HCT116 (cell line): ENCODE measurements at regions not wholly inside any gene's neighbourhood (a gene's known extent, or its start where the extent isn't known, plus 50 kb on each side); places are given as distances from the start of the nearest gene placed in this dataset.

ENCODE experiments used
- ATAC-seq: fragments of 200-7000 bp; cut with Tn5 transposase; 2 replicates; pipeline ENCODE4 v1.9.1; 2020; ENCODE audit warnings: mild to moderate bottlenecking, moderate library complexity
- BruUV-seq: library from RNA; stranded (reverse); fragments of 400-500 nt; replicated peaks from 2 replicates; lab custom pipeline; 2021; lab: Mats Ljungman, UMichigan
- CTCF ChIA-PET: fragments of 300-600 bp; sonication (Branson Sonifier 250); formaldehyde crosslinking; loops from one replicate; lab custom pipeline; 2021; ENCODE audit warnings: antibody characterized with exemption; lab: Charles Lee
- POLR2A ChIA-PET: fragments of 300-600, 350-600 bp; sonication (Branson Sonifier 250); formaldehyde crosslinking; loops from one replicate; lab custom pipeline; 2021; ENCODE audit warnings: antibody characterized with exemption; lab: Charles Lee
- RAD21 ChIA-PET, 2 experiments: fragments of 300-600 bp; sonication (Branson Sonifier 250); formaldehyde crosslinking; loops; one replicate each; lab custom pipeline; 2023; ENCODE audit warnings: low total read pairs in 2 of 2; ENCODE audit not compliant: uncharacterized antibody in 2 of 2, unreplicated experiment in 2 of 2, low non-redundant PET in 1 of 2; lab: Charles Lee
- DNase-seq: peaks from one replicate; pipeline ENCODE4 v3.0.0-alpha.2; 2010; ENCODE audit warnings: low read depth, low spot score
- H2AFZ ChIP-seq: fragments of 200-600 bp; shearing (Covaris generic), sonication (generic); 2 replicates; pipeline ENCODE4 v1.6.1; 2017; ENCODE audit warnings: low read depth, mixed run types, mixed read lengths, antibody characterized with exemption, low read length; ENCODE audit not compliant: poor library complexity, severe bottlenecking
- H3K27ac ChIP-seq: 2 replicates; pipeline ENCODE4 v1.5.1; 2012; ENCODE audit warnings: low read depth, low read length
- H3K27me3 ChIP-seq: fragments of 200-600 bp; sonication (generic); 2 replicates; pipeline ENCODE4 v1.6.1; 2016; ENCODE audit warnings: mixed run types, low read length, mixed read lengths; ENCODE audit not compliant: insufficient read depth
- H3K36me3 ChIP-seq, 2 experiments: fragments of 200-500 bp in 1 of 2; fragments of 200-600 bp in 1 of 2; sonication (Bioruptor generic) in 1 of 2; sonication (generic) in 1 of 2; 2 replicates each; pipeline versions ENCODE4 v1.5.1 to v1.6.1; 2014 to 2016; ENCODE audit warnings: low read length in 2 of 2, inconsistent platforms in 1 of 2, mixed read lengths in 1 of 2, mixed run types in 1 of 2; ENCODE audit not compliant: insufficient read depth in 2 of 2, control insufficient read depth in 1 of 2
- H3K4me1 ChIP-seq, 2 experiments: fragments of 200-600 bp in 1 of 2; sonication (generic) in 1 of 2; 2 replicates each; pipeline versions ENCODE4 v1.5.1 to v1.6.1; 2012 to 2017; ENCODE audit warnings: low read length in 2 of 2, inconsistent platforms in 1 of 2, mild to moderate bottlenecking in 1 of 2, mixed read lengths in 1 of 2, mixed run types in 1 of 2, moderate library complexity in 1 of 2; ENCODE audit not compliant: insufficient read depth in 2 of 2, control insufficient read depth in 1 of 2
- H3K4me2 ChIP-seq: fragments of 200-600 bp; sonication (generic); 2 replicates; pipeline ENCODE4 v1.6.1; 2017; ENCODE audit warnings: mixed run types, low read length, mixed read lengths
- H3K4me3 ChIP-seq, 2 experiments: fragments of 200-600 bp in 1 of 2; sonication (generic) in 1 of 2; replicated peaks in 1 of 2; 2 replicates each; pipeline ENCODE4 v1.5.1; 2011 to 2016; ENCODE audit warnings: low read length in 2 of 2, control low read depth in 1 of 2, low read depth in 1 of 2, mild to moderate bottlenecking in 1 of 2, mixed read lengths in 1 of 2, mixed run types in 1 of 2
- H3K79me2 ChIP-seq: fragments of 200-600 bp; sonication (generic); 2 replicates; pipeline ENCODE4 v1.6.1; 2017; ENCODE audit warnings: mild to moderate bottlenecking, mixed run types, low read length, moderate library complexity, mixed read lengths; ENCODE audit not compliant: insufficient read depth
- H3K9ac ChIP-seq: fragments of 200-600 bp; sonication (generic); 2 replicates; pipeline ENCODE4 v1.6.1; 2016; ENCODE audit warnings: low read length, mixed read lengths
- H3K9me2 ChIP-seq: fragments of 200-600 bp; sonication (generic), shearing (Covaris generic); 2 replicates; pipeline ENCODE4 v1.6.1; 2017; ENCODE audit warnings: mixed run types, mild to moderate bottlenecking, moderate library complexity; ENCODE audit not compliant: insufficient read depth
- H3K9me3 ChIP-seq, 2 experiments: fragments of 200-500 bp in 1 of 2; fragments of 200-600 bp in 1 of 2; sonication (Bioruptor generic) in 1 of 2; sonication (generic) in 1 of 2; 2 replicates each; pipeline ENCODE4 v1.6.1; 2014 to 2017; ENCODE audit warnings: low read length in 2 of 2, mixed read lengths in 2 of 2, inconsistent platforms in 1 of 2, low read depth in 1 of 2, mild to moderate bottlenecking in 1 of 2, mixed run types in 1 of 2, moderate library complexity in 1 of 2; ENCODE audit not compliant: control insufficient read depth in 1 of 2, insufficient read depth in 1 of 2
- H4K20me1 ChIP-seq: fragments of 200-600 bp; sonication (generic), shearing (Covaris generic); 2 replicates; pipeline ENCODE4 v1.6.1; 2017; ENCODE audit warnings: mixed run types, mild to moderate bottlenecking, moderate library complexity; ENCODE audit not compliant: insufficient read depth
- EGR1 ChIP-seq: IDR thresholded peaks from 2 replicates; pipeline ENCODE4 v1.6.1; 2012; ENCODE audit warnings: low read depth
- POLR2AphosphoS5 ChIP-seq: IDR thresholded peaks from 2 replicates; pipeline ENCODE4 v1.6.1; 2011; ENCODE audit warnings: mild to moderate bottlenecking, low read depth, low read length, moderate library complexity
- SP1 ChIP-seq: IDR thresholded peaks from 2 replicates; pipeline ENCODE4 v1.6.1; 2012; ENCODE audit warnings: low read depth
- ZNF274 ChIP-seq: fragments of 200-500 bp; sonication (Bioruptor generic); IDR thresholded peaks from 2 replicates; pipeline ENCODE4 v1.6.1; 2014; ENCODE audit warnings: mild to moderate bottlenecking, low read depth, low read length, inconsistent platforms
- intact Hi-C: fragments of 100-400 bp; cut with micrococcal nuclease; formaldehyde crosslinking; loops from 2 replicates; pipeline ENCODE4 v1.10.0; 2022
- TF ChIP-seq, protein P1 (sequence below): IDR thresholded peaks from 2 replicates; pipeline ENCODE4 v1.6.1; 2012; ENCODE audit warnings: low read depth

DNA sequence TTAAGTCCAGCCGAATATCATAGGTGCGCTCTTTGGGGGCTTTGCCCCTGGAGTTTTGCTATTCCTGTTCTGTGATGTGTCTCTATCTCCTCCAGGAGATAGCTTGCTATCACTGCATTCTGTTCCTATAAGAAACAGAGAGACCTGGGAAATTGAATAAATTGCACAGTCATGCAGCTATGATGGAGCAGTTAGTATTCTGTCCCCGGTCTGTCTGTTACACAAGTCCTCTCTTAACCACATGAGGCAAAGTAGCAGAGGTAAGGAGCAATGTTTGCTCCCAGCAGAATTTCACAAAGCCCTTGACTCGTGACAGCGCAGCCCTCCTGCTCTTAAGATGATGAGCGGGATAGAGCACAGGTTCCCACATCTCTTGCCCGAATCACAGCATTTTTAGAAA, 63.9 kb upstream of the GRHL3 start (continued):
- TF ChIP-seq, protein P1, sequence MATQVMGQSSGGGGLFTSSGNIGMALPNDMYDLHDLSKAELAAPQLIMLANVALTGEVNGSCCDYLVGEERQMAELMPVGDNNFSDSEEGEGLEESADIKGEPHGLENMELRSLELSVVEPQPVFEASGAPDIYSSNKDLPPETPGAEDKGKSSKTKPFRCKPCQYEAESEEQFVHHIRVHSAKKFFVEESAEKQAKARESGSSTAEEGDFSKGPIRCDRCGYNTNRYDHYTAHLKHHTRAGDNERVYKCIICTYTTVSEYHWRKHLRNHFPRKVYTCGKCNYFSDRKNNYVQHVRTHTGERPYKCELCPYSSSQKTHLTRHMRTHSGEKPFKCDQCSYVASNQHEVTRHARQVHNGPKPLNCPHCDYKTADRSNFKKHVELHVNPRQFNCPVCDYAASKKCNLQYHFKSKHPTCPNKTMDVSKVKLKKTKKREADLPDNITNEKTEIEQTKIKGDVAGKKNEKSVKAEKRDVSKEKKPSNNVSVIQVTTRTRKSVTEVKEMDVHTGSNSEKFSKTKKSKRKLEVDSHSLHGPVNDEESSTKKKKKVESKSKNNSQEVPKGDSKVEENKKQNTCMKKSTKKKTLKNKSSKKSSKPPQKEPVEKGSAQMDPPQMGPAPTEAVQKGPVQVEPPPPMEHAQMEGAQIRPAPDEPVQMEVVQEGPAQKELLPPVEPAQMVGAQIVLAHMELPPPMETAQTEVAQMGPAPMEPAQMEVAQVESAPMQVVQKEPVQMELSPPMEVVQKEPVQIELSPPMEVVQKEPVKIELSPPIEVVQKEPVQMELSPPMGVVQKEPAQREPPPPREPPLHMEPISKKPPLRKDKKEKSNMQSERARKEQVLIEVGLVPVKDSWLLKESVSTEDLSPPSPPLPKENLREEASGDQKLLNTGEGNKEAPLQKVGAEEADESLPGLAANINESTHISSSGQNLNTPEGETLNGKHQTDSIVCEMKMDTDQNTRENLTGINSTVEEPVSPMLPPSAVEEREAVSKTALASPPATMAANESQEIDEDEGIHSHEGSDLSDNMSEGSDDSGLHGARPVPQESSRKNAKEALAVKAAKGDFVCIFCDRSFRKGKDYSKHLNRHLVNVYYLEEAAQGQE = no peak
- no peak for TF ChIP-seq SP1
- TF ChIP-seq ZNF274 = no peak

DNA sequence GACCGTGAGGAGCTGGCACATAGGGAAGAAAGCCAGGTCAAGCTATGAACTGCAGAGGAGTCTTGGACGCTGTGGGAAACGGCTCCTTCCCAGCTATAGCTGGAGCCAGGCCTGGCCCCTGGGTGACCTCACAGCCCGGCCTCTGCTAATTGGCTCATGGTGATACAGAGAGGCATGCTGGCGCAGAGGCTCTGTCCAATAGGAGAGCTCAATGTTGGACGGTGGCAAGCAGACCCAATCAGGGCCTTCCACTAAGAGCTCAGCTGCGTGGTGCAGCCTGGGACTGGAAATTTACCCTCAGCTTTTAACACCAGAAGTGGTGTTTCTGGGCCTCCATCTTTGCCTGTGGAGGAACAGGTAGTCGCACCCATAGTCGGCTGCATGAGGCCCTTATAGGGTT, 64.4 kb upstream of the GRHL3 start:
- Histone ChIP-seq H4K20me1 (no peaks in the 10 kb centered on the region), H3K4me1 (peaks cover 0 to 6% of the 10 kb centered on the region in 2 experiments; a peak in 1 of 4 replicates), H3K79me2 (no peaks in the 10 kb centered on the region), H3K9me2 (no peaks in the 10 kb centered on the region), H3K27me3 (no peaks in the 10 kb centered on the region), H3K27ac (no peak overlapping the region), H2AFZ (no peak overlapping the region), H3K4me2 (no peak overlapping the region), H3K9me3 (no peaks in the 10 kb centered on the region), H3K9ac (no peak overlapping the region), H3K4me3 (no peak overlapping the region), H3K36me3 (no peaks in the 10 kb centered on the region)
- peak; percentile 73 for ATAC-seq
- ChIA-PET RAD21 (no interaction called here), POLR2A (no interaction called here), CTCF (no interaction called here)
- no TSS peak for BruUV-seq
- intact Hi-C loops = no loop called here
- peak; percentile 8 for DNase-seq
- TF ChIP-seq POLR2AphosphoS5 (no peak), EGR1 (no peak), SP1 (0 out of 2 replicates have a peak, but pooled peaks have one; percentile 10)
